GM23338 (cell line): ENCODE measurements at regions not wholly inside any gene's neighbourhood (a gene's known extent, or its start where the extent isn't known, plus 50 kb on each side); places are given as distances from the start of the nearest gene placed in this dataset.
A peak's percentile ranks its signal among the peaks of the same experiment; 100 is the strongest.

Experiments
- ATAC-seq: fragments of 200-7000 bp; cut with Tn5 transposase; 3 replicates; pipeline ENCODE4 v1.9.1; 2020
- DNase-seq: peaks from one replicate; pipeline ENCODE4 v3.0.0-alpha.2; 2015; ENCODE audit warnings: low spot score
- H2AFZ ChIP-seq: fragments of 200-600 bp; sonication (generic); 2 replicates; pipeline ENCODE4 v1.8.0; 2016; ENCODE audit warnings: antibody characterized with exemption, mild to moderate bottlenecking, moderate library complexity
- H3F3A ChIP-seq: fragments of 200-600 bp; sonication (generic); replicated peaks from 2 replicates; pipeline ENCODE4 v1.8.0; 2017; ENCODE audit warnings: antibody characterized with exemption, mixed run types, low read depth
- H3K27ac ChIP-seq: fragments of 200-600 bp; sonication (generic); 2 replicates; pipeline ENCODE4 v1.6.1; 2016; ENCODE audit warnings: low read depth
- H3K27me3 ChIP-seq: fragments of 200-600 bp; sonication (generic); 2 replicates; pipeline ENCODE4 v1.8.0; 2016; ENCODE audit warnings: mild to moderate bottlenecking, mixed run types, moderate library complexity; ENCODE audit not compliant: insufficient read depth
- H3K36me3 ChIP-seq: fragments of 200-600 bp; sonication (generic); 2 replicates; pipeline ENCODE4 v1.8.0; 2016; ENCODE audit warnings: mild to moderate bottlenecking; ENCODE audit not compliant: insufficient read depth
- H3K4me1 ChIP-seq: fragments of 200-600 bp; sonication (generic); 2 replicates; pipeline ENCODE4 v1.8.0; 2016; ENCODE audit warnings: mild to moderate bottlenecking, moderate library complexity; ENCODE audit not compliant: insufficient read depth
- H3K4me2 ChIP-seq: fragments of 200-600 bp; sonication (generic); 2 replicates; pipeline ENCODE4 v1.7.1; 2017; ENCODE audit warnings: mixed run types
- H3K4me3 ChIP-seq: fragments of 200-600 bp; sonication (generic); 2 replicates; pipeline ENCODE4 v1.6.1; 2016; ENCODE audit warnings: mixed run types
- H3K79me2 ChIP-seq: fragments of 200-600 bp; sonication (generic); replicated peaks from 2 replicates; pipeline ENCODE4 v1.8.0; 2017; ENCODE audit warnings: mild to moderate bottlenecking; ENCODE audit not compliant: insufficient read depth
- H3K9me2 ChIP-seq: fragments of 200-600 bp; sonication (generic); 2 replicates; pipeline ENCODE4 v1.8.0; 2017; ENCODE audit not compliant: insufficient read depth
- H4K20me1 ChIP-seq: fragments of 200-600 bp; sonication (generic); replicated peaks from 2 replicates; pipeline ENCODE4 v1.8.0; 2017; ENCODE audit warnings: mild to moderate bottlenecking; ENCODE audit not compliant: insufficient read depth
- H3K27ac Mint-ChIP-seq: 2 replicates; pipeline ENCODE4 v1.8.0; 2020; ENCODE audit warnings: inconsistent platforms, mild to moderate bottlenecking, moderate library complexity, mixed read lengths
- H3K27me3 Mint-ChIP-seq: 3 replicates; pipeline ENCODE4 v1.8.0; 2022; ENCODE audit warnings: low read depth, mild to moderate bottlenecking, moderate library complexity, mixed read lengths, inconsistent platforms; ENCODE audit not compliant: insufficient read depth, poor library complexity
- H3K36me3 Mint-ChIP-seq: 3 replicates; pipeline ENCODE4 v1.8.0; 2021; ENCODE audit warnings: low read depth, mild to moderate bottlenecking, inconsistent platforms, moderate library complexity, mixed read lengths
- H3K4me1 Mint-ChIP-seq: 3 replicates; pipeline ENCODE4 v1.8.0; 2020; ENCODE audit warnings: mild to moderate bottlenecking, inconsistent platforms, mixed read lengths
- H3K4me3 Mint-ChIP-seq: 3 replicates; pipeline ENCODE4 v1.8.0; 2021; ENCODE audit warnings: moderate library complexity, mild to moderate bottlenecking, inconsistent platforms, mixed read lengths
- H3K9me3 Mint-ChIP-seq: 3 replicates; pipeline ENCODE4 v1.8.0; 2020; ENCODE audit warnings: moderate library complexity, mild to moderate bottlenecking, inconsistent platforms, mixed read lengths
- CREB1 ChIP-seq: fragments of 250-450 bp; sonication (Bioruptor Pico); IDR thresholded peaks from 2 replicates; pipeline ENCODE4 v1.5.0; 2020; ENCODE audit warnings: low read depth, mild to moderate bottlenecking, moderate library complexity
- CTCF ChIP-seq, 2 experiments: fragments of 200-600 bp in 1 of 2; sonication (generic) in 1 of 2; conservative IDR thresholded peaks; 2 replicates each; pipeline versions ENCODE4 v1.5.1 to v1.6.1; 2016 to 2017; ENCODE audit warnings: antibody characterized with exemption in 2 of 2, low read depth in 2 of 2, mild to moderate bottlenecking in 2 of 2, moderate library complexity in 1 of 2
- EZH2 ChIP-seq: fragments of 200-600 bp; sonication (generic); IDR thresholded peaks from one replicate; pipeline ENCODE4 v1.8.0; 2017; ENCODE audit warnings: antibody characterized with exemption, mild to moderate bottlenecking, low read depth; ENCODE audit not compliant: unreplicated experiment
- EZH2phosphoT487 ChIP-seq: fragments of 200-600 bp; sonication (generic); IDR thresholded peaks from one replicate; pipeline ENCODE4 v1.8.1; 2018; ENCODE audit warnings: antibody characterized with exemption; ENCODE audit not compliant: unreplicated experiment
- JUNB ChIP-seq: IDR thresholded peaks from one replicate; pipeline ENCODE4 v1.6.1; 2016; ENCODE audit warnings: antibody characterized with exemption; ENCODE audit not compliant: unreplicated experiment
- POLR2AphosphoS5 ChIP-seq: IDR thresholded peaks from 2 replicates; pipeline ENCODE4 v1.6.1; 2016; ENCODE audit warnings: antibody characterized with exemption, low read depth
- STAT1 ChIP-seq: IDR thresholded peaks from one replicate; pipeline ENCODE4 v1.6.1; 2016; ENCODE audit warnings: antibody characterized with exemption; ENCODE audit not compliant: unreplicated experiment
- ZNF114 ChIP-seq: fragments of 250-450 bp; sonication (Bioruptor Pico); IDR thresholded peaks from 2 replicates; pipeline ENCODE4 v1.5.0; 2020; ENCODE audit warnings: mild to moderate bottlenecking, moderate library complexity
- ZNF331 ChIP-seq: fragments of 250-450 bp; sonication (Bioruptor Pico); IDR thresholded peaks from 2 replicates; pipeline ENCODE4 v1.5.0; 2020; ENCODE audit warnings: low read depth, mild to moderate bottlenecking, moderate library complexity
- ZNF462 ChIP-seq: fragments of 250-450 bp; sonication (Bioruptor Pico); IDR thresholded peaks from 2 replicates; pipeline ENCODE4 v1.5.0; 2020; ENCODE audit warnings: mild to moderate bottlenecking, moderate library complexity

GRCh38 chr1:94643819-94644218 is 102.3 kb upstream of the F3 start:
- no peak overlapping the region for H3K4me2 ChIP-seq
- H3K4me1 ChIP-seq: no peaks in the 10 kb centered on the region
- H2AFZ ChIP-seq: no peak overlapping the region
- H3K4me3 ChIP-seq: no peak overlapping the region
- DNase-seq (no peak), ATAC-seq (peak; percentile 26; the same call in 2 of the 3 replicates)
- H3K27ac ChIP-seq: no peak overlapping the region
- no peaks in the 10 kb centered on the region for H3K36me3 ChIP-seq
- H3K9me2 ChIP-seq: 0 out of 2 replicates have a peak, but pooled peaks cover 7% of the 10 kb centered on the region
- no peak overlapping the region for H3K4me3 Mint-ChIP-seq
- H3K9me3 Mint-ChIP-seq: no peaks in the 10 kb centered on the region
- H3K36me3 Mint-ChIP-seq: no peaks in the 10 kb centered on the region
- no peaks in the 10 kb centered on the region for H3K79me2 ChIP-seq
- peaks cover 6% of the 10 kb centered on the region for H3K27me3 Mint-ChIP-seq
- H3K4me1 Mint-ChIP-seq: no peaks in the 10 kb centered on the region; the same call in 2 of the 3 replicates
- H3K27me3 ChIP-seq: no peaks in the 10 kb centered on the region
- no peak overlapping the region for H3K27ac Mint-ChIP-seq
- TF ChIP-seq CREB1 (CRISPR knock-in tag) (no peak), STAT1 (no peak), EZH2phosphoT487 (no peak)
- H3F3A ChIP-seq: no peaks in the 10 kb centered on the region
- H4K20me1 ChIP-seq: no peaks in the 10 kb centered on the region

GRCh38 chr1:94642617-94643321 is 101.2 kb upstream of the F3 start:
- Mint-ChIP-seq H3K27ac (no peak overlapping the region), H3K4me3 (no peak overlapping the region)
- no peaks in the 10 kb centered on the region for H3K4me1 ChIP-seq
- TF ChIP-seq POLR2AphosphoS5: no peak
- TF ChIP-seq ZNF114 (CRISPR knock-in tag): no peak
- no peak for TF ChIP-seq ZNF462
- TF ChIP-seq CTCF (conservative IDR thresholded peaks at IDR 0.05; ENCODE audit: low read depth in 2 of 2): no peak
- no peak for TF ChIP-seq ZNF331 (CRISPR knock-in tag)
- no peak for TF ChIP-seq EZH2phosphoT487
- TF ChIP-seq JUNB: no peak
- TF ChIP-seq EZH2: no peak

More at GRCh38 chr1:94642617-94643321, 101.2 kb upstream of the F3 start:
- Histone ChIP-seq H3K27me3 (no peaks in the 10 kb centered on the region), H3K27ac (no peak overlapping the region), H3K36me3 (no peaks in the 10 kb centered on the region), H3K9me2 (0 out of 2 replicates have a peak, but pooled peaks cover 7% of the 10 kb centered on the region), H2AFZ (no peak overlapping the region), H3F3A (no peaks in the 10 kb centered on the region), H4K20me1 (no peaks in the 10 kb centered on the region), H3K4me2 (no peak overlapping the region), H3K79me2 (no peaks in the 10 kb centered on the region), H3K4me3 (no peak overlapping the region)
- no peak for ATAC-seq
- Mint-ChIP-seq H3K27me3 (peaks cover 6% of the 10 kb centered on the region), H3K4me1 (no peaks in the 10 kb centered on the region; the same call in 2 of the 3 replicates), H3K36me3 (no peaks in the 10 kb centered on the region), H3K9me3 (no peaks in the 10 kb centered on the region)
- DNase-seq: no peak
